T-helper 1 cell treated with Interleukin-12 subunit alpha and Interleukin-12 subunit beta and Interleukin-4 antibody, amounts not matched to agents 30 μg/mL and 1 μg/mL, for 36 hours (primary cell): ENCODE measurements at regions not wholly inside any gene's neighbourhood (a gene's known extent, or its start where the extent isn't known, plus 50 kb on each side); places are given as distances from the start of the nearest gene placed in this dataset.

Source experiments
- H3K27ac Mint-ChIP-seq: one replicate; pipeline ENCODE4 v1.8.0; 2021; ENCODE audit warnings: mild to moderate bottlenecking, mixed read lengths
- H3K27me3 Mint-ChIP-seq: one replicate; pipeline ENCODE4 v1.8.0; 2021; ENCODE audit warnings: low read depth, mixed read lengths
- H3K36me3 Mint-ChIP-seq: one replicate; pipeline ENCODE4 v1.8.0; 2021; ENCODE audit warnings: low read depth, mixed read lengths
- H3K4me1 Mint-ChIP-seq: one replicate; pipeline ENCODE4 v1.8.0; 2021; ENCODE audit warnings: low read depth, mixed read lengths
- H3K4me3 Mint-ChIP-seq: one replicate; pipeline ENCODE4 v1.8.0; 2021; ENCODE audit warnings: mild to moderate bottlenecking, moderate library complexity, mixed read lengths
- H3K9me3 Mint-ChIP-seq: one replicate; pipeline ENCODE4 v1.8.0; 2021; ENCODE audit warnings: mixed read lengths

DNA sequence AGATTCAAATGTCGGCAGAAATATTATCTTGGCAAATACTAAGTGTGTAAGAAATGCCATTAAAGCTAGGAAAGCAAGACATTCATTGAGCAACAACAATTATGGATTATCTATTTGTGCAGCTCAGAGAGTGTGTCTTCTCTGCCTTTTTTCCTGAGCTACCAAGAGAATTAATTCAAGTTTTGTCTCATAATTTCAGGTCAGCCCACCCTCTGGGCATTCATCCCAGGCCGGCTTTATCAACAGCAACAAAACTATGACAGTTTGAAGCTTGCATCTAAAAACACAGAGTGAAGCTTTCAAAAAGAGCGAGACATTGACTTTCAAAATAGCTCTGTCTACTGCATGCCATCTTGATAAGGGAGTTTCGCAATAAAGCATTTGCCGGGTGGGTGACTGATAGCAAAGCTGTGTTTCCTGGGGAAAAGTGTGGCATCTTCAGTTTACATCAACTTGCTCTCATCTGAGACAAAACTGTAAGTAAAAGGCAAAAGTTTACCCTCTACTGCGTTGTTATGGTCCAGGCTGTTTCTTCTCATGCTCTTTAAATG lies 182.4 kb downstream of the IRX1 start:
- H3K27me3 Mint-ChIP-seq: no peaks in the 10 kb centered on the region
- no peak overlapping the region for H3K4me3 Mint-ChIP-seq
- H3K4me1 Mint-ChIP-seq: no peaks in the 10 kb centered on the region
- H3K9me3 Mint-ChIP-seq: peaks cover 4% of the 10 kb centered on the region
- no peaks in the 10 kb centered on the region for H3K36me3 Mint-ChIP-seq
- no peak overlapping the region for H3K27ac Mint-ChIP-seq

DNA sequence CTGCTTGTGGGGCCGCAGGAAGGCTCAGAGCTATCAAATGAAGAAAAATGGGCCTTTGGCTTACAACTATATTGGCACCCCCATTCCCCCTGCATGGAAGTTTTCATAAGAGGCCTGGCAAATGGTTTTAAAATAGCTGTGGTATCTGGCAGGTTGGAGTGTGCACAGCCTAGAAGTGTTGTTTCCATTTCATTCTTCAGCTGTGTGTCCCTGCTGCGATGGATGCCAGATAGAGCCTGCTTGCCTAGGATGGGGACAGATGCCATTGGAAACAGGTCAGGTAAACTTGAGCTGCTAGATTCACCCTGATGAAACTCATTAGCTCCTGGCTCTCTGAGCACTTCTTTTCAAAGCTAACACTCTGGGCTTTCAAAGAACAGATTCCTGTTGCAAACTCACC lies 183.3 kb downstream of the IRX1 start:
- no peak overlapping the region for H3K4me3 Mint-ChIP-seq
- H3K27me3 Mint-ChIP-seq: no peaks in the 10 kb centered on the region
- H3K36me3 Mint-ChIP-seq: no peaks in the 10 kb centered on the region
- H3K27ac Mint-ChIP-seq: no peak overlapping the region
- H3K9me3 Mint-ChIP-seq: peaks cover 7% of the 10 kb centered on the region
- H3K4me1 Mint-ChIP-seq: no peaks in the 10 kb centered on the region

DNA sequence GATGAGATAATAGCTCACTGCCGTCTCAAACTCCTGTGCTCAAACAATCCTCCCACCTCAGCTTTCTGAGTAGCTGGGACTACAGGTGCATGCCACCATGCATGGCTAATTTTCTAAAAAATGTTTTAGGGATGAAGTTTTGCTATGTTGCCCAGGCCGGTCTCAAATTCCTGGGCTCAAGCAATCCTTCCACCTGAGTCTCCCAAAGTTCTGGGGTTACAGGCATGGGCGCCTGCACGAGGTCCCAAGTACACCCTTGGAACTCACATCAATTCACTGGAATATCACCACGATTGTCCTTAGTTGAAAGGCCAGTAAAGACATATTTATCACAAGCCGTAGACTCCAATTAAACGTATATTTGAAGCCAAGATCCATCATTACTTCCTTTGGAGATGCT lies 184.6 kb downstream of the IRX1 start:
- Mint-ChIP-seq H3K4me1 (no peaks in the 10 kb centered on the region), H3K27me3 (no peaks in the 10 kb centered on the region), H3K36me3 (no peaks in the 10 kb centered on the region), H3K4me3 (no peak overlapping the region), H3K27ac (no peak overlapping the region), H3K9me3 (peaks cover 8% of the 10 kb centered on the region)

DNA sequence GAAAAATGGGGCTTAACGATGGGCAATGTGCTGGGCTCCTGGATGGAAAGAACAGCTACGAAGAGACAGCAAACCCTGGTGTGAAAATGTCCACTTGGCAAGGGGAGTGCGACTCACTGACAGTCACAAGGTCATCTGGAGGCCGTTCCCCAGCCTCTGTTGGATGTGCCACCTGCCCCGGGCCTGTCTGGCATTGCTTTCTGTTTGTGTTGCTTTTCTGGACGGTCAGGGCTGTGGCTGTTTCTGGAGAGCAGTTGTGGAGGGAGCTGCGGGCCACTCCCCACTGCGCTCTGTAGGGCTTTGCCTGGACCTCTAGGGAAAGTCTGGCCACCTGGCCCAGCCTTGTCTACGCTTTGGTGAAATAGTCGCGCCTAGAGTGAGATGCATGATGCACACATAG lies 185.3 kb downstream of the IRX1 start:
- Mint-ChIP-seq H3K9me3 (peaks cover 8% of the 10 kb centered on the region), H3K4me1 (no peaks in the 10 kb centered on the region), H3K27ac (no peak overlapping the region), H3K36me3 (no peaks in the 10 kb centered on the region), H3K4me3 (no peak overlapping the region), H3K27me3 (no peaks in the 10 kb centered on the region)

DNA sequence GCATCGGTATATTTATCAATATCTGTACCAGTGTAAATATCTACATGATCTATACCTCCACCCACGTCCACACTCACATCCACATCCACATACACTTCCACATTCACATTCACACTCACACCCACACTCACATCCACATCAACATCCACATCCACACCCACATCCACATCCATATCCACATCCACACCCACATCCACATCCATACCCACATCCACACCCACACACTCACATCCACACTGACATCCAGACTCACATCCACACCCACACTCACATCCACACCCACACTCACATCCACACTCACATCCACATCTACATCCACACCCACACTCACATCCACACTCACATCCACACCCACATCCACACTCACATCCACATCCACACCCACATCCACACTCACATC lies 189.2 kb downstream of the IRX1 start:
- no peaks in the 10 kb centered on the region for H3K27me3 Mint-ChIP-seq
- peaks cover 12% of the 10 kb centered on the region for H3K9me3 Mint-ChIP-seq
- no peaks in the 10 kb centered on the region for H3K4me1 Mint-ChIP-seq
- no peak overlapping the region for H3K4me3 Mint-ChIP-seq
- H3K36me3 Mint-ChIP-seq: no peaks in the 10 kb centered on the region
- H3K27ac Mint-ChIP-seq: no peak overlapping the region

DNA sequence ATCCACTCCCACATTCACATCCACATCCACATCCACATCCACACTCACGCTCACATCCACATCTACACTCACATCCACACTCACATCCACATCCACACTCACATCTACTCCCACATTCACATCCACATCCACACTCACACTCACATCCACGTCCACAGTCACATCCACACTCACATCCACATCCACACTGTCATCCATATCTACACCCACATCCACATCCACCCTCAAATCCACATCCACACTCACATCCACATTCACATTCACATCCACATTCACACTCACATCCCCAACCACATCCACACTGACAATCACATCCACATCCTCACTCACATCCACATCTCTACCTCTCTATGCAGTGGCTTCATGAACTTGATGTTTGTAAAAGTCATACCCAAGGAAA lies 190.5 kb downstream of the IRX1 start:
- Mint-ChIP-seq H3K27ac (no peak overlapping the region), H3K27me3 (no peaks in the 10 kb centered on the region), H3K4me1 (no peaks in the 10 kb centered on the region), H3K9me3 (peaks cover 12% of the 10 kb centered on the region), H3K36me3 (no peaks in the 10 kb centered on the region), H3K4me3 (no peak overlapping the region)

DNA sequence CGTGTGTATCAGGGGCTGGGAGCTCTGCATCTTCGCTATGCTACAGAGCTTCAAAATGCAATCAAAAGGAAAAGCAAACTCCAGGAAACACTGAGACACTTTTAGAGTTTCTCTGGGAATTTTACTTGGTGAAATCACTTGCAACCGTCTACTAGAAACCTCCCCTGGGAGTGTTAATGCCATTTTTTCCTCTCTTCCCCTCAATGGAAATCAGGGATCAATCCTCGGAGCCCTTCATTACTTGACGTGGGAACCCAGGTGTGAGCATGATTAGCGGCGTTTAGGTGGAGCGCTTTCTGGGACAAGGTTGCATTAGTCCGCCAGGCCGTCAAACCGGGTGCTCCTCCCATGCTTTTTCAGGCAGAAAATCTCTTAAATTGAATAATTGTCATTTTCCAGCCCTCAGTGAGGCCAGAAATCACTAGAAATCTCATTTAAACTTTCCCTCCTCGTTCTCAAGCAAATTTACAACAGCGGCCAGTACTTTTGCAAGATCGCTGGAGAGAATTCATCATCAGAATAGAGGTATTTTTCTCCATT lies 191.3 kb downstream of the IRX1 start:
- H3K27ac Mint-ChIP-seq: no peak overlapping the region

DNA sequence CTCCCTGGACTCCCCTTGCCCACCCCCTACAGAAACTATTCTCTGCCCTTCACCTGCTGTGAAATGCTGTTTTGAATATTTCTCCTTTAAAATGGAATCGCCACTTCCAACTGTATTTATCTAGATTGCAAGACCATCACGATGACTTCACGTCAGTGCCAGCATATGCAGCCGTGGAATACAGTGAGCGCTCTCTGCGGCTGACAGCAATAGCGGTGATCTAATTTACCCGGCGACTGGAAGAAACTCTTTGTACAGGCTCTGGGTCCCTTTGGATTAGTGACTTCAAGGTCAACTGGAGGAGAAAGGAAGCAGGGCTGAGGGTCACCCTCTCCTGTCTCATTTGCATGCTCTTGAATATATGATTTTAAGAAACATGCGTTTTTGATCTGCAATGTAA lies 192.0 kb downstream of the IRX1 start:
- H3K27me3 Mint-ChIP-seq: no peaks in the 10 kb centered on the region
- no peak overlapping the region for H3K4me3 Mint-ChIP-seq
- no peaks in the 10 kb centered on the region for H3K36me3 Mint-ChIP-seq
- H3K4me1 Mint-ChIP-seq: no peaks in the 10 kb centered on the region
- peaks cover 12% of the 10 kb centered on the region for H3K9me3 Mint-ChIP-seq
- H3K27ac Mint-ChIP-seq: no peak overlapping the region

More for the DNA sequence above, 191.3 kb downstream of the IRX1 start:
- Mint-ChIP-seq H3K4me1 (no peaks in the 10 kb centered on the region), H3K36me3 (no peaks in the 10 kb centered on the region), H3K27me3 (no peaks in the 10 kb centered on the region), H3K9me3 (peaks cover 12% of the 10 kb centered on the region), H3K4me3 (no peak overlapping the region)

DNA sequence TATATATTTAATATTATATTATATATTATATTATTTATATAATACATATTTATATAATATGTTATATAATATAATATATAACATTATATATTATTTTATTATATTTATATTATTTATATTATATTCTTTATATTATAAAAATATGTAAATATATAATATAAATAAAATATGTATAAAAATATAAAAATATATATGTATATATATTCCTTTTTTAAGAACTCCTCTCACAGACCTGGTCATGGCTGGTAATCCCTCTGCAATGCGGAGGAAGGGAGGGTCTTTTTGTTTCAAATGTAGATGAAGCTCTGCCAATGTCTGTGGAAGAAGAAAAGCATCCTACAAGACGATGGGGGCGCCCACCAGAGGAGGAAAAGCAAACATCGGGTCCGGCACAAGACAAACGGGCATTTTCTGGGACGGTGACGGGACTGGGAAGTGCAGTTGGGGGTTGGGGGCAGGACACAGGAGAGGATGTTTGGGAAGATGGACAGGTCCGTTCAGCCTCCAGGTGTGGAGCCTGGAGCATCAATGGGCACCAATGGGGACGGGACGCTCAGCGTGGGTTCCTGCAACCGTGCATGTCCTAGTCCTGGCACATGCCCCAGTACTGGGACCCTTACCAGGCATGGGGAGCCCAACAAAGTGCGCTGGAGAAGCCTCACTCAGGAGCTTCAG lies 194.0 kb downstream of the IRX1 start:
- Mint-ChIP-seq H3K27me3 (no peaks in the 10 kb centered on the region), H3K4me3 (no peak overlapping the region), H3K27ac (no peak overlapping the region), H3K36me3 (no peaks in the 10 kb centered on the region), H3K4me1 (no peaks in the 10 kb centered on the region), H3K9me3 (peaks cover 12% of the 10 kb centered on the region)

DNA sequence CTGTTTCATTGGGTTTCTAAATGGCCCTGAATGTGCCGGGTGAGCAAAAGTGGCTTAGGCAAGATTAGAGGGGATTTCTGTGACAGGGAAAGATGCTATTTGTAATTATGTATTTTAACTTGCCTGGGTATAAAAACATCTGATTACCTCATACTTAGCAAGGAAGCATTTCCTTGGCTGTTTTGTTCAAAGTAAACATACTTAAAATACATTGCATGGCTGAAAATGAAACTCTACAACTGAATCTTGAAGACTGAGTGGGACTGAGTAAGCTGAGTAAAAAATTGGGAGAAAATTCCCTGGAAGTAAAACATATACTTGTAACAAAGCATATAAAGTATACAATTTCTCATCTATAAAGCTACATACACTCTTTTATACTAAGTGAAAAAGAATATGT lies 197.5 kb downstream of the IRX1 start:
- H3K9me3 Mint-ChIP-seq: peaks cover 11% of the 10 kb centered on the region
- H3K27ac Mint-ChIP-seq: no peak overlapping the region
- H3K27me3 Mint-ChIP-seq: no peaks in the 10 kb centered on the region
- H3K4me3 Mint-ChIP-seq: no peak overlapping the region
- H3K4me1 Mint-ChIP-seq: no peaks in the 10 kb centered on the region
- no peaks in the 10 kb centered on the region for H3K36me3 Mint-ChIP-seq

DNA sequence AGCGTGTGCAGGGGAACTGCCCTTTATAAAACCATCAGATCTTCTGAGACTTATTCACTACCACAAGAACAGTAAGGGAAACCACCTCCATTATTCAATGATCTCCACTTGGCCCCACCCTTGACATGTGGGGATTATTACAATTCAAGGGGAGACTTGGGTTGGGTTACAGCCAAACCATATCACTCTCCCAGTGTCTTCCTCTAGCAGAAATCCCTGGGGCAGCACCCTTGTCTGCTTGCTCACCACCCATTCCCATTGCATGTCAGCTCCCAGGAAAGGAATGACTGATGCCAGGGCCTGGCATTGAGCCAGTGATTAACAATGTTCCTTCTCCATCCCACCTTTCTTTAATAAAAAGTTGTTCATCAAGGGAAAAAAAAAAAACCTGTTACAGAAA lies 199.0 kb downstream of the IRX1 start:
- no peaks in the 10 kb centered on the region for H3K4me1 Mint-ChIP-seq

DNA sequence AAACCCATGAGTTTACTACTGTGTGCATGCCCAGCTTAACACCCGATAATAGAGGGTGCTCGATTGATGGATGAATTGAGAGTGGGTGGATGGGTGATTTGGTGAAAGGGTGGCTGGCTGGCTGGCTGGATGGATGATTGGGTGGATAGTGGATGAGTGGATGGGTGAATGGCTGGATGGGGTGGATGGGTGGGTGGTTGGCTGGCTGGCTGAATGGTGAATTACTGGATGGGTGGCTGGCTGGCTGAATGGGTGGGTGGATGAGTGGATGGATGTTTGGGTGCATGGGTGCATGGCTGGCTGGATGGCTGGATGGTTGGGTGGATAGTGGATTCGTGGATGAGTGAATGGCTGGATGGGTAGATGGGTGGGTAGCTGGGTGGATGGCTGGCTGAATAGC lies 201.1 kb downstream of the IRX1 start:
- Mint-ChIP-seq H3K27me3 (no peaks in the 10 kb centered on the region), H3K9me3 (peaks cover 8% of the 10 kb centered on the region), H3K4me3 (no peak overlapping the region), H3K27ac (no peak overlapping the region), H3K36me3 (no peaks in the 10 kb centered on the region), H3K4me1 (no peaks in the 10 kb centered on the region)

More for the DNA sequence above, 199.0 kb downstream of the IRX1 start:
- H3K27ac Mint-ChIP-seq: no peak overlapping the region
- no peaks in the 10 kb centered on the region for H3K27me3 Mint-ChIP-seq
- H3K9me3 Mint-ChIP-seq: peaks cover 8% of the 10 kb centered on the region
- no peaks in the 10 kb centered on the region for H3K36me3 Mint-ChIP-seq
- no peak overlapping the region for H3K4me3 Mint-ChIP-seq

DNA sequence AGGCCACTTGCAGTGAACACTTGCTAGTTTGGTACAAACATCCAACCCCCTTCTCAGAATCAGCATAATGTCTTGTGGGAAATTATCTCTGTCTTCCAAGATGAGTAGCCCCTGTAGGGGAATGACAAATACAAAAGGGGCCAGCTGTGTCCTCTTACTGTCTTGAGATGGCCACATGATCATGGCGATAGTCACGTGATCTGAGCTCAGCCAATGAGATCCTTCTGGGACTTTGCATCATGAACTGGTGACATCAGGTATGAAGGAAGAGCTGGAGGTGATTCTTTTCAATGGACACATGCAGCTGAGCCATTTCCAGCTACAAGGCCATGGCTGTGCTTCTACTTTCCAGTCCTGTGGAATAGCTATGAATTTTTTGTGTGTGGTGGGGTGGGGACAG lies 206.3 kb downstream of the IRX1 start:
- Mint-ChIP-seq H3K9me3 (no peaks in the 10 kb centered on the region), H3K36me3 (no peaks in the 10 kb centered on the region)

DNA sequence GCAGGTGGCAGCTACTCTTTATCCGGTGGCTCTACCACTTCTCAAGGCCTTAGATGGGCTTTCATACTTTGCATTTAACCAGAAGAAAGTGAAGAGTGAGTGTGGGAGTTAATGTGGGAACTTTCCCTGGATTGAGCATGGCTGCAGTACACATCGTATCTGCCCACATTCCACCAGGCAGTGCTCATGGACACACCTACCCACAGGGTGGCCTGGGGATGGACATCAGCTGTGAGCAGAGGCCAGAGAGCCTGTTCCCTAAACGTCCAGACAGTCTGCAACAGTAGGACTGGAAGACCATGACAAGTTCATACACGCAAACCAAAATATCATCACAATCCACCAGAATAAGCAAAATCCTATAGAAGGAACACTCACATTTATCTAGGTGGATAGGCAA lies 213.8 kb downstream of the IRX1 start:
- Mint-ChIP-seq H3K9me3 (peaks cover 24% of the 10 kb centered on the region), H3K4me3 (no peak overlapping the region), H3K36me3 (no peaks in the 10 kb centered on the region), H3K4me1 (no peaks in the 10 kb centered on the region), H3K27ac (no peak overlapping the region), H3K27me3 (no peaks in the 10 kb centered on the region)

More for the DNA sequence above, 206.3 kb downstream of the IRX1 start:
- H3K4me3 Mint-ChIP-seq: no peak overlapping the region
- H3K4me1 Mint-ChIP-seq: no peaks in the 10 kb centered on the region
- H3K27ac Mint-ChIP-seq: no peak overlapping the region
- H3K27me3 Mint-ChIP-seq: no peaks in the 10 kb centered on the region

DNA sequence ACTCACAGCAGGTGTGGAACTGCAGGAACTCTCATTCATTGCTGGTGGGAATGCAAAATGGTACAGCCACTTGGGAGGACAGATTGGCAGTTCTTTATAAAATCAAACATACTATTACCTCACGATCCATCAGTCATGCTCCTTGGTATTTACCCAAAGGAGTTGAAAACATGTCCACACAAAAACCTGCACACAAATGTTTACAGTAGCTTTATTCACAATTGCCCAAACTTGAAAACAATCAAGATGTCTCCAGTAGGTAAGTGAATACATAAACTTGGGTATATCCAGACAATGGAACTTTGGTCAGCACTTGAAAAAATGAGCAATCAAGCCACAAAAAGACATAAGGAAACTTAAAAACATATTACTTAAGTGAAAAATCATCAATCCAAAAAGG lies 215.5 kb downstream of the IRX1 start:
- H3K9me3 Mint-ChIP-seq: peaks cover 24% of the 10 kb centered on the region
- H3K27ac Mint-ChIP-seq: no peak overlapping the region
- no peaks in the 10 kb centered on the region for H3K27me3 Mint-ChIP-seq
- no peaks in the 10 kb centered on the region for H3K36me3 Mint-ChIP-seq
- H3K4me3 Mint-ChIP-seq: no peak overlapping the region
- H3K4me1 Mint-ChIP-seq: no peaks in the 10 kb centered on the region
